ENCODE measurements at regions not wholly inside any gene's neighbourhood (a gene's known extent, or its start where the extent isn't known, plus 50 kb on each side); places are given as distances from the start of the nearest gene placed in this dataset.

DNA sequence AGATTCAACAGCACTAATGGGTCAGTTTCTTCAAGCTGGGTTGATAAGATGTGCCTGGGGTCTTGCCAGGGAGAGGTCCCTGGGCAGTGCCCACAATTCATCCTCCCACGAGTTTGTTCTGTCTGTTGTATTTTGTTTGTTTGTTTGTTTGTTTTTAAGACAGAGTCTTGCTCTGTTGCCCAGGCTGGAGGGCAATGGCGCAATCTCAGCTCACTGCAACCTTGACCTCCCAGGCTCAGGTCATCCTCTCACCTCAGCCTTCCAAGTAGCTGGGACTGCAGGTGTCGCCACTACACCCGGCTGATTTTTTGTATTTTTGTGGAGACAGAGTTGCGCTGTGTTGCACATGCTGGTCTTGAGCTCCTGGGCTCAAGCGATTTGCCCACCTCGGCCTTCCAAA, 120.1 kb downstream of the NUFIP1 start (continued):
- no peak for TF ChIP-seq CREB1 (IDR thresholded peaks at IDR 0.05)
- TF ChIP-seq TAF7 (optimal IDR thresholded peaks at IDR 0.05; ENCODE audit: borderline replicate concordance, low read depth, low read length), result no peak
- no peak for TF ChIP-seq SP2 (IDR thresholded peaks at IDR 0.05; ENCODE audit: low read length)
- TF ChIP-seq RBBP5 (IDR thresholded peaks at IDR 0.05; ENCODE audit: borderline replicate concordance, low read depth, low read length), result no peak
- TF ChIP-seq EP300 (IDR thresholded peaks at IDR 0.05; ENCODE audit: borderline replicate concordance in 1 of 2, low read depth in 2 of 2, low read length in 2 of 2), result no peak
- no peak for TF ChIP-seq TEAD4 (IDR thresholded peaks at IDR 0.05; ENCODE audit: low read depth, low read length)
- no peak for TF ChIP-seq SIX5 (IDR thresholded peaks at IDR 0.05; ENCODE audit: low read depth, low read length)
- TF ChIP-seq PHF8 (conservative IDR thresholded peaks at IDR 0.05; ENCODE audit: low read depth, low read length), result no peak
- TF ChIP-seq CEBPB (IDR thresholded peaks at IDR 0.05; ENCODE audit: low read depth, low read length), result no peak
